Testis (tissue), 2 donors: ENCODE measurements at regions not wholly inside any gene's neighbourhood (a gene's known extent, or its start where the extent isn't known, plus 50 kb on each side); places are given as distances from the start of the nearest gene placed in this dataset.
"Not testable (repeated sequence)": the region's sequence is repeated elsewhere in the genome, so short reads cannot be mapped to it uniquely, and the experiment has no call there.

Experiments
- DNase-seq: peaks from one replicate; pipeline ENCODE4 v3.0.0-alpha.2; 2019
- H3K27ac ChIP-seq, 2 donors: fragments of 200-600 bp; sonication (generic); one replicate each; pipeline ENCODE4 v1.5.1; 2019
- H3K27me3 ChIP-seq: fragments of 200-600 bp; sonication (generic); one replicate; pipeline ENCODE4 v1.5.1; 2019
- H3K36me3 ChIP-seq: fragments of 200-600 bp; sonication (generic); one replicate; pipeline ENCODE4 v1.5.1; 2017; ENCODE audit warnings: low read depth; ENCODE audit errors: missing control alignments
- H3K4me1 ChIP-seq: fragments of 200-600 bp; sonication (generic); one replicate; pipeline ENCODE4 v1.5.1; 2019
- H3K4me3 ChIP-seq, 2 donors: fragments of 200-600 bp; sonication (generic); one replicate each; pipeline ENCODE4 v1.5.1; 2017 to 2019
- H3K9me3 ChIP-seq: fragments of 200-600 bp; sonication (generic); one replicate; pipeline ENCODE4 v1.5.1; 2017
- POLR2A ChIP-seq: fragments of 450-650 bp; IDR thresholded peaks from one replicate; pipeline ENCODE4 v1.6.1; 2017; ENCODE audit warnings: antibody characterized with exemption, mild to moderate bottlenecking, moderate library complexity
- WGBS, 2 donors: methylation state at CpG; one replicate each; pipeline ENCODE4 v1.1.5; 2018; 5-methylcytosine and 5-hydroxymethylcytosine counted together
- intact Hi-C: fragments of 100-400 bp; cut with DNase I; formaldehyde crosslinking; loops from one replicate; pipeline ENCODE4 v1.15.1; 2023; ENCODE audit warnings: low total_unique reads
- TF ChIP-seq, protein P1 (sequence below), 3 experiments: fragments of 450-650 bp in 2 of 3; fragments of 200-600 bp in 1 of 3; sonication (generic) in 1 of 3; IDR thresholded peaks; one replicate each; pipeline ENCODE4 v1.5.1; 2016 to 2019; ENCODE audit warnings: antibody characterized with exemption in 3 of 3, mild to moderate bottlenecking in 2 of 3, moderate library complexity in 1 of 3

DNA sequence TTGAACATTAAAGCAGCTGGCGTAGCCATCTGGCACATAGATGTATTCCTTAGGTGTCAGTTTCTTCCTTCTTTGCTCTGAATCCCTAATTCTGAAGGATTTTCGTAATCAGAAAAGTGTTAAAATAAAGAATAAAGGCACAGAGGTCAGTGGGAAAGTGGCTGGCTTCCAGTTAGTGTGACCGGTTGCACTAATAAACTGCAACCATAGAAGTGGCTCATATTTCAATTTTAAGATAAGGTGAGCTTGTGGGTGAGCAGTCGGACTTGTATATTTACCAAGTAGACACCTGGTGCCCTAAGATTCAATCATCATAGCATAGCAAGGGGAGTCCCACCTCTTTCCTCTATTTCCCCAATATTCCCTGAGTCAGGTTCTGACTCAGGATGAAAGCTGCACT is 459.6 kb downstream of the ACTL7B start:
- no peaks in the 10 kb centered on the region for H3K9me3 ChIP-seq
- no peak for TF ChIP-seq POLR2A
- TF ChIP-seq, protein P1, sequence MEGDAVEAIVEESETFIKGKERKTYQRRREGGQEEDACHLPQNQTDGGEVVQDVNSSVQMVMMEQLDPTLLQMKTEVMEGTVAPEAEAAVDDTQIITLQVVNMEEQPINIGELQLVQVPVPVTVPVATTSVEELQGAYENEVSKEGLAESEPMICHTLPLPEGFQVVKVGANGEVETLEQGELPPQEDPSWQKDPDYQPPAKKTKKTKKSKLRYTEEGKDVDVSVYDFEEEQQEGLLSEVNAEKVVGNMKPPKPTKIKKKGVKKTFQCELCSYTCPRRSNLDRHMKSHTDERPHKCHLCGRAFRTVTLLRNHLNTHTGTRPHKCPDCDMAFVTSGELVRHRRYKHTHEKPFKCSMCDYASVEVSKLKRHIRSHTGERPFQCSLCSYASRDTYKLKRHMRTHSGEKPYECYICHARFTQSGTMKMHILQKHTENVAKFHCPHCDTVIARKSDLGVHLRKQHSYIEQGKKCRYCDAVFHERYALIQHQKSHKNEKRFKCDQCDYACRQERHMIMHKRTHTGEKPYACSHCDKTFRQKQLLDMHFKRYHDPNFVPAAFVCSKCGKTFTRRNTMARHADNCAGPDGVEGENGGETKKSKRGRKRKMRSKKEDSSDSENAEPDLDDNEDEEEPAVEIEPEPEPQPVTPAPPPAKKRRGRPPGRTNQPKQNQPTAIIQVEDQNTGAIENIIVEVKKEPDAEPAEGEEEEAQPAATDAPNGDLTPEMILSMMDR (IDR thresholded peaks at IDR 0.05), result no peak
- H3K27ac ChIP-seq, result no peak overlapping the region
- no peaks in the 10 kb centered on the region for H3K27me3 ChIP-seq
- H3K4me3 ChIP-seq, result no peak overlapping the region
- no peak for DNase-seq
- intact Hi-C loops, result no loop called here
- H3K36me3 ChIP-seq, result no peaks in the 10 kb centered on the region
- no peaks in the 10 kb centered on the region for H3K4me1 ChIP-seq
- 76 to 77% methylated on average over 4 of the region's 4 CpGs for WGBS, 2 donors

DNA sequence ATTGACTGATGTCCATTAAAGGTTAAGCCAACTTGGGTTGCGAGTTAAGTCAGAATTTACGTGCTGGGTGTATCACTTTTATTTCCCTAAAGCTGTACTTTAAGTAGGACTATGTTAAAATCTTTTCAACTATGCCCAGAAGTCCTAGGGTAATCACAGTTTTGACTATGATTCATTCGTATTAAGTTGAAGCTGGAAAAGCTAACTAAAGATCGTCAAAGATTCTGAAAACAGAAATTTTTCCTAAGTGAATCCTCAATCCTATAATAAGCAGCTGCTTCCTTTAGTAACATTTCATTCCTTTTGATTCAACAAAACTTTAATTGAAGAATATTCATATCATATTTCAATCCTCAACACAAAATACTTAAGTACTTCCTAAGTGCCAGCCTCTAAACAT is 460.4 kb downstream of the ACTL7B start:
- WGBS, 2 donors, result 72 to 78% methylated on average over 4 of the region's 4 CpGs
- TF ChIP-seq, protein P1 (IDR thresholded peaks at IDR 0.05), result no peak
- TF ChIP-seq POLR2A, result no peak

DNA sequence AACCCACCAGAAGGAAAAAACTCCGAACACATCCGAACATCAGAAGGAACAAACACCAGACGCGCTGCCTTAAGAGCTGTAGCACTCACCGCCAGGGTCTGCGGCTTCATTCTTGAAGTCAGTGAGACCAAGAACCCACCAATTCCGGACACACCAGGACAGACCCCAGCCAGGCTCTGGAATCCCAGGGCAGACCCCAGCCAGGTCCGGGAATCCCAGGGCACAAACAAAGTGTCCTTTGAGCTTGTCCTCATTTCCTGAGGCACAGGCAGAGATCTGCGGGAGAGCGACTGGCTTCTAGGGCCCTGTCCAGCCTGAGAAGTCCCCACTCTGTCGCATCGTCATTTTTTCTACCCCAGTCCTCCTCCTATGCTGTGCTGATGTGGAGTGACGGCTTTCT is 461.1 kb downstream of the ACTL7B start:
- WGBS, 2 donors, result 79 to 83% methylated on average over 13 of the region's 13 CpGs
- H3K9me3 ChIP-seq, result no peaks in the 10 kb centered on the region
- intact Hi-C loops, result no loop called here
- no peaks in the 10 kb centered on the region for H3K36me3 ChIP-seq
- no peaks in the 10 kb centered on the region for H3K4me1 ChIP-seq
- H3K4me3 ChIP-seq, result peak overlapping the region in 1 of 2 donors; percentile 56
- H3K27ac ChIP-seq, result no peak overlapping the region
- TF ChIP-seq, protein P1 (IDR thresholded peaks at IDR 0.05), result no peak
- no peak for TF ChIP-seq POLR2A
- DNase-seq, result no peak
- no peaks in the 10 kb centered on the region for H3K27me3 ChIP-seq

More for the DNA sequence above, 460.4 kb downstream of the ACTL7B start:
- no peaks in the 10 kb centered on the region for H3K27me3 ChIP-seq
- no peaks in the 10 kb centered on the region for H3K4me1 ChIP-seq
- no peaks in the 10 kb centered on the region for H3K36me3 ChIP-seq
- H3K9me3 ChIP-seq, result no peaks in the 10 kb centered on the region
- intact Hi-C loops, result no loop called here
- no peak overlapping the region for H3K4me3 ChIP-seq
- no peak for DNase-seq
- H3K27ac ChIP-seq, result no peak overlapping the region

- H3K27me3 ChIP-seq, intact Hi-C loops, H3K27ac ChIP-seq, H3K4me1 ChIP-seq, DNase-seq, H3K36me3 ChIP-seq, H3K9me3 ChIP-seq: not testable (repeated sequence)
- H3K4me3 ChIP-seq, result peak overlapping the region; percentile 2 to 56
- WGBS, 2 donors, result 73% methylated on average over 31 of the region's 31 CpGs; no CpG with 5 or more reads in 1 of the 2 donors
Measured at GRCh38 chr9:108393481-108394001, 462.2 kb downstream of the ACTL7B start.

GRCh38 chr9:108392877-108393276 is 462.9 kb downstream of the ACTL7B start:
- TF ChIP-seq, protein P1 (IDR thresholded peaks at IDR 0.05), result no peak
- TF ChIP-seq POLR2A, result no peak
- no peak for DNase-seq
- intact Hi-C loops, result no loop called here
- H3K4me3 ChIP-seq, result peak overlapping the region in 1 of 2 donors; percentile 56
- no peaks in the 10 kb centered on the region for H3K27me3 ChIP-seq
- whole genome bisulfite sequencing, 2 donors, result 66 to 84% methylated on average over 1 of the region's 1 CpG
- no peaks in the 10 kb centered on the region for H3K36me3 ChIP-seq
- H3K27ac ChIP-seq, result no peak overlapping the region
- no peaks in the 10 kb centered on the region for H3K4me1 ChIP-seq
- H3K9me3 ChIP-seq, result no peaks in the 10 kb centered on the region
